ENCODE measurements at regions not wholly inside any gene's neighbourhood (a gene's known extent, or its start where the extent isn't known, plus 50 kb on each side); places are given as distances from the start of the nearest gene placed in this dataset.

GRCh38 chr16:49057391-49057790 lies 224.2 kb downstream of the CBLN1 start:
- Histone ChIP-seq H3K4me3 (ENCODE audit: low read depth in 1 of 3, low read length in 3 of 3) (no peak overlapping the region), H3K27me3 (ENCODE audit: control insufficient read depth in 4 of 4, insufficient read depth in 4 of 4, low read length in 3 of 4) (no peaks in the 10 kb centered on the region), H3K4me1 (ENCODE audit: control insufficient read depth in 4 of 4, insufficient read depth in 4 of 4, low read length in 3 of 4) (no peaks in the 10 kb centered on the region), H3K36me3 (ENCODE audit: control insufficient read depth in 4 of 4, insufficient read depth in 3 of 4, low read depth in 1 of 4, low read length in 3 of 4) (no peaks in the 10 kb centered on the region), H3K9me3 (ENCODE audit: control insufficient read depth in 4 of 4, low read length in 3 of 4) (no peaks in the 10 kb centered on the region), H3K9ac (ENCODE audit: low read depth in 1 of 2, low read length in 2 of 2) (no peak overlapping the region), H3K27ac (ENCODE audit: low read depth in 1 of 2, low read length in 2 of 2) (no peak overlapping the region)
- WGBS = 65% methylated on average over 2 of the region's 2 CpGs
- no peak for DNase-seq (ENCODE audit: low spot score)
- TF ChIP-seq, protein P1, sequence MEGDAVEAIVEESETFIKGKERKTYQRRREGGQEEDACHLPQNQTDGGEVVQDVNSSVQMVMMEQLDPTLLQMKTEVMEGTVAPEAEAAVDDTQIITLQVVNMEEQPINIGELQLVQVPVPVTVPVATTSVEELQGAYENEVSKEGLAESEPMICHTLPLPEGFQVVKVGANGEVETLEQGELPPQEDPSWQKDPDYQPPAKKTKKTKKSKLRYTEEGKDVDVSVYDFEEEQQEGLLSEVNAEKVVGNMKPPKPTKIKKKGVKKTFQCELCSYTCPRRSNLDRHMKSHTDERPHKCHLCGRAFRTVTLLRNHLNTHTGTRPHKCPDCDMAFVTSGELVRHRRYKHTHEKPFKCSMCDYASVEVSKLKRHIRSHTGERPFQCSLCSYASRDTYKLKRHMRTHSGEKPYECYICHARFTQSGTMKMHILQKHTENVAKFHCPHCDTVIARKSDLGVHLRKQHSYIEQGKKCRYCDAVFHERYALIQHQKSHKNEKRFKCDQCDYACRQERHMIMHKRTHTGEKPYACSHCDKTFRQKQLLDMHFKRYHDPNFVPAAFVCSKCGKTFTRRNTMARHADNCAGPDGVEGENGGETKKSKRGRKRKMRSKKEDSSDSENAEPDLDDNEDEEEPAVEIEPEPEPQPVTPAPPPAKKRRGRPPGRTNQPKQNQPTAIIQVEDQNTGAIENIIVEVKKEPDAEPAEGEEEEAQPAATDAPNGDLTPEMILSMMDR (IDR thresholded peaks at IDR 0.05; ENCODE audit: low read depth, low read length, missing input control) = no peak
- TF ChIP-seq, protein P2, sequence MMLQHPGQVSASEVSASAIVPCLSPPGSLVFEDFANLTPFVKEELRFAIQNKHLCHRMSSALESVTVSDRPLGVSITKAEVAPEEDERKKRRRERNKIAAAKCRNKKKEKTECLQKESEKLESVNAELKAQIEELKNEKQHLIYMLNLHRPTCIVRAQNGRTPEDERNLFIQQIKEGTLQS (IDR thresholded peaks at IDR 0.05) = no peak
- TF ChIP-seq FOXA2 (IDR thresholded peaks at IDR 0.05) (no peak), ZBTB33 (IDR thresholded peaks at IDR 0.05) (no peak), SP1 (IDR thresholded peaks at IDR 0.05) (no peak), GABPA (IDR thresholded peaks at IDR 0.05 in 1 of 2, conservative IDR thresholded peaks at IDR 0.05 in 1 of 2) (no peak), RAD21 (IDR thresholded peaks at IDR 0.05) (no peak), TAF1 (conservative IDR thresholded peaks at IDR 0.05) (no peak)

- no peaks in the 10 kb centered on the region for H3K27me3 ChIP-seq (ENCODE audit: control insufficient read depth in 4 of 4, insufficient read depth in 4 of 4, low read length in 3 of 4)
- 65% methylated on average over 5 of the region's 5 CpGs for WGBS
- no peak for TF ChIP-seq YY1 (IDR thresholded peaks at IDR 0.05)
- no peak for DNase-seq (ENCODE audit: low spot score)
- no peak overlapping the region for H3K4me3 ChIP-seq (ENCODE audit: low read depth in 1 of 3, low read length in 3 of 3)
- no peaks in the 10 kb centered on the region for H3K9me3 ChIP-seq (ENCODE audit: control insufficient read depth in 4 of 4, low read length in 3 of 4)
- no peak overlapping the region for H3K9ac ChIP-seq (ENCODE audit: low read depth in 1 of 2, low read length in 2 of 2)
- no peaks in the 10 kb centered on the region for H3K4me1 ChIP-seq (ENCODE audit: control insufficient read depth in 4 of 4, insufficient read depth in 4 of 4, low read length in 3 of 4)
- H3K36me3 ChIP-seq (ENCODE audit: control insufficient read depth in 4 of 4, insufficient read depth in 3 of 4, low read depth in 1 of 4, low read length in 3 of 4) = no peaks in the 10 kb centered on the region
- no peak overlapping the region for H3K27ac ChIP-seq (ENCODE audit: low read depth in 1 of 2, low read length in 2 of 2)
Observed at GRCh38 chr16:49056546-49056945, 225.1 kb downstream of the CBLN1 start.

GRCh38 chr16:49055824-49056545 lies 225.7 kb downstream of the CBLN1 start:
- WGBS = 67% methylated on average over 6 of the region's 6 CpGs
- no peaks in the 10 kb centered on the region for H3K9me3 ChIP-seq (ENCODE audit: control insufficient read depth in 4 of 4, low read length in 3 of 4)
- H3K36me3 ChIP-seq (ENCODE audit: control insufficient read depth in 4 of 4, insufficient read depth in 3 of 4, low read depth in 1 of 4, low read length in 3 of 4) = no peaks in the 10 kb centered on the region
- H3K9ac ChIP-seq (ENCODE audit: low read depth in 1 of 2, low read length in 2 of 2) = no peak overlapping the region
- H3K27me3 ChIP-seq (ENCODE audit: control insufficient read depth in 4 of 4, insufficient read depth in 4 of 4, low read length in 3 of 4) = no peaks in the 10 kb centered on the region
- H3K4me3 ChIP-seq (ENCODE audit: low read depth in 1 of 3, low read length in 3 of 3) = no peak overlapping the region
- TF ChIP-seq HNF4G (IDR thresholded peaks at IDR 0.05) (no peak), ZBTB33 (IDR thresholded peaks at IDR 0.05) (no peak), EGR1 (IDR thresholded peaks at IDR 0.05; ENCODE audit: low read depth in 2 of 2) (no peak), FOXA2 (IDR thresholded peaks at IDR 0.05) (no peak), HNF4A (conservative IDR thresholded peaks at IDR 0.05) (no peak), MAX (IDR thresholded peaks at IDR 0.05) (no peak), TAF1 (conservative IDR thresholded peaks at IDR 0.05) (no peak), FOXA1 (IDR thresholded peaks at IDR 0.05) (no peak), RAD21 (IDR thresholded peaks at IDR 0.05) (no peak)
- TF ChIP-seq, protein P1 (IDR thresholded peaks at IDR 0.05; ENCODE audit: low read depth, low read length, missing input control) = no peak
- no peaks in the 10 kb centered on the region for H3K4me1 ChIP-seq (ENCODE audit: control insufficient read depth in 4 of 4, insufficient read depth in 4 of 4, low read length in 3 of 4)
- no peak overlapping the region for H3K27ac ChIP-seq (ENCODE audit: low read depth in 1 of 2, low read length in 2 of 2)
- DNase-seq (ENCODE audit: low spot score) = no peak
